ENCODE measurements at regions not wholly inside any gene's neighbourhood (a gene's known extent, or its start where the extent isn't known, plus 50 kb on each side); places are given as distances from the start of the nearest gene placed in this dataset.

GRCh38 chr2:220455351-220455990, 828.0 kb downstream of the SLC4A3 start:
- DNase-seq (ENCODE audit: low read depth): no peak
- H3K4me3 ChIP-seq (ENCODE audit: low read depth, low read length): no peak overlapping the region
- TF ChIP-seq CTCF (IDR thresholded peaks at IDR 0.05; ENCODE audit: insufficient read depth, low read length, poor library complexity, severe bottlenecking): no peak
- no peaks in the 10 kb centered on the region for H3K36me3 ChIP-seq (ENCODE audit: control insufficient read depth, insufficient read depth, low read length)
- no peaks in the 10 kb centered on the region for H3K27me3 ChIP-seq (ENCODE audit: control insufficient read depth, insufficient read depth, low read length)

GRCh38 chr2:220458051-220458450, 830.6 kb downstream of the SLC4A3 start:
- TF ChIP-seq CTCF (IDR thresholded peaks at IDR 0.05; ENCODE audit: insufficient read depth, low read length, poor library complexity, severe bottlenecking): no peak
- no peaks in the 10 kb centered on the region for H3K27me3 ChIP-seq (ENCODE audit: control insufficient read depth, insufficient read depth, low read length)
- H3K4me3 ChIP-seq (ENCODE audit: low read depth, low read length): no peak overlapping the region
- H3K36me3 ChIP-seq (ENCODE audit: control insufficient read depth, insufficient read depth, low read length): no peaks in the 10 kb centered on the region
- no peak for DNase-seq (ENCODE audit: low read depth)

- TF ChIP-seq CTCF (IDR thresholded peaks at IDR 0.05; ENCODE audit: insufficient read depth, low read length, poor library complexity, severe bottlenecking): no peak
- no peak for DNase-seq (ENCODE audit: low read depth)
- H3K36me3 ChIP-seq (ENCODE audit: control insufficient read depth, insufficient read depth, low read length): no peaks in the 10 kb centered on the region
- H3K27me3 ChIP-seq (ENCODE audit: control insufficient read depth, insufficient read depth, low read length): no peaks in the 10 kb centered on the region
- H3K4me3 ChIP-seq (ENCODE audit: low read depth, low read length): no peak overlapping the region
These were observed 833.0 kb downstream of the SLC4A3 start for GRCh38 chr2:220460257-220460985.

- DNase-seq (ENCODE audit: low read depth): no peak
- TF ChIP-seq CTCF (IDR thresholded peaks at IDR 0.05; ENCODE audit: insufficient read depth, low read length, poor library complexity, severe bottlenecking): no peak
- H3K27me3 ChIP-seq (ENCODE audit: control insufficient read depth, insufficient read depth, low read length): no peaks in the 10 kb centered on the region
- H3K4me3 ChIP-seq (ENCODE audit: low read depth, low read length): no peak overlapping the region
- H3K36me3 ChIP-seq (ENCODE audit: control insufficient read depth, insufficient read depth, low read length): no peaks in the 10 kb centered on the region
These were observed 836.4 kb downstream of the SLC4A3 start for GRCh38 chr2:220463876-220464275.

- DNase-seq (ENCODE audit: low read depth): no peak
- Histone ChIP-seq H3K36me3 (ENCODE audit: control insufficient read depth, insufficient read depth, low read length) (no peaks in the 10 kb centered on the region), H3K4me3 (ENCODE audit: low read depth, low read length) (no peak overlapping the region), H3K27me3 (ENCODE audit: control insufficient read depth, insufficient read depth, low read length) (no peaks in the 10 kb centered on the region)
- TF ChIP-seq CTCF (IDR thresholded peaks at IDR 0.05; ENCODE audit: insufficient read depth, low read length, poor library complexity, severe bottlenecking): no peak
These were observed 838.3 kb downstream of the SLC4A3 start for GRCh38 chr2:220465700-220466099.

Measured in kidney epithelial cell (primary cell).